Fibroblast of skin of scalp (primary cell): ENCODE measurements at regions not wholly inside any gene's neighbourhood (a gene's known extent, or its start where the extent isn't known, plus 50 kb on each side); places are given as distances from the start of the nearest gene placed in this dataset.

Source experiments
- DNase-seq: peaks from one replicate; pipeline ENCODE4 v3.0.0-alpha.2; 2013

GRCh38 chr22:48748860-48749554 is 1078.7 kb downstream of the BRD1 start:
- DNase-seq: no peak

GRCh38 chr22:48748113-48748859 is 1079.4 kb downstream of the BRD1 start:
- no peak for DNase-seq

- DNase-seq: no peak
Measured at GRCh38 chr22:48746789-48747425, 1080.8 kb downstream of the BRD1 start.

- no peak for DNase-seq
Measured at GRCh38 chr22:48745842-48746788, 1081.6 kb downstream of the BRD1 start.

GRCh38 chr22:48744967-48745841 is 1082.5 kb downstream of the BRD1 start:
- DNase-seq: no peak

GRCh38 chr22:48744283-48744641 is 1083.4 kb downstream of the BRD1 start:
- DNase-seq: no peak

GRCh38 chr22:48743601-48744282 is 1083.9 kb downstream of the BRD1 start:
- no peak for DNase-seq

- DNase-seq: no peak
Measured at GRCh38 chr22:48742556-48743343, 1084.9 kb downstream of the BRD1 start.

- no peak for DNase-seq
Measured at GRCh38 chr22:48742191-48742555, 1085.5 kb downstream of the BRD1 start.

GRCh38 chr22:48741540-48741939 is 1086.1 kb downstream of the BRD1 start:
- no peak for DNase-seq

GRCh38 chr22:48740731-48741405 is 1086.8 kb downstream of the BRD1 start:
- DNase-seq: no peak

GRCh38 chr22:48740086-48740730 is 1087.5 kb downstream of the BRD1 start:
- DNase-seq: no peak

GRCh38 chr22:48739348-48740085 is 1088.2 kb downstream of the BRD1 start:
- DNase-seq: no peak

- no peak for DNase-seq
Measured at GRCh38 chr22:48738204-48738980, 1089.3 kb downstream of the BRD1 start.

- DNase-seq: no peak
Measured at GRCh38 chr22:48737461-48738203, 1090.0 kb downstream of the BRD1 start.

- DNase-seq: no peak
Measured at GRCh38 chr22:48736593-48737460, 1090.8 kb downstream of the BRD1 start.
